Left colon (tissue), 2 donors: ENCODE measurements at regions not wholly inside any gene's neighbourhood (a gene's known extent, or its start where the extent isn't known, plus 50 kb on each side); places are given as distances from the start of the nearest gene placed in this dataset.
"Not testable (repeated sequence)": the region's sequence is repeated elsewhere in the genome, so short reads cannot be mapped to it uniquely, and the experiment has no call there.

Experiments
- ATAC-seq: fragments of 200-7000 bp; cut with Tn5 transposase; one replicate; pipeline ENCODE4 v1.9.1; 2020; ENCODE audit warnings: mild to moderate bottlenecking, moderate library complexity
- DNase-seq, 2 donors: peaks; one replicate each; pipeline ENCODE4 v3.0.0-alpha.2; 2020
- intact Hi-C, 2 donors: fragments of 100-400 bp; cut with DNase I in 1 of 2; cut with micrococcal nuclease in 1 of 2; formaldehyde crosslinking; loops; one replicate each; pipeline versions ENCODE4 v1.11.2 to v1.14.0; 2022; cut with DNase I, micrococcal nuclease
- donor health status: DM: no; HTN: no; CAD: no.
- donor health status: DM: yes; HTN: yes; CAD: no.

DNA sequence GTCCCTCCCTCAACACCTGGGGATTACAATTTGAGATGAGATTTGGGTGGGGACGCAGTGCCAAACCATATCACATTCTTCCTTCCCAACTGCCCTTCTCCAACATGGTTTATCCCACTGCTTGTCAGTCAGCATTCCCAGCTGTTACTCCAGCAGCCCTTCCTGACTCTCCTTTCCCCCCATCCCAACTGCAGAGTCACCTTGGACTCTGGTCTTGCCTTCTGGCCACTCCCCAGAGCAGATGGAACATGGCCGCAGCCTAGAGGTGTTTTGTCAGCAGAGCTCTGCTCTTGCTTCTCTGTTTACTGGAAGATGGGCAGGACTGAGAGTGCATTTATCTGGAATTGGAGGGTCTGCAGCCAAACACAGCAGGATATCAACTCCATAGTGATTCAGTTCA is 51.2 kb upstream of the MEX3C start:
- no peak for ATAC-seq
- no peak for DNase-seq
- intact Hi-C loops, result no loop called here

DNA sequence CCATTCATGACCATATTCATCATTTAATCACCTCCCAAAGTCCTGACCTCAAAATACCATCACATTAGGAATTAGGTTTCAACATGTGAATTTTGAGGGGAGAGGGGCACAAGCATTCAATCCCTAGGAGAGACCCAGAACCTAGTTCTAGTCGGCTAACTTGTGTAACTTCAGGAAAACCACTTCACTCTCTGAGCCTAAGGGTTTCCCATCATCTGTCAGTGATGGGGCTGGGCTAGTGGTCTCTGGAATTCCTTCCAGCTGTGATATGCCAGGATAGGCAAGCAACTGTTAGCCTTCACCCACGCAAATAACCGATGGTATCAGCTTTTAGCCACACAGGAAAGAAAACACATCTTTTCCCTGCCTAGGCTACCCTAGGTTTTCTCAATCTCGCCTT is 52.5 kb upstream of the MEX3C start:
- intact Hi-C loops, result no loop called here
- DNase-seq (no peak), ATAC-seq (no peak)

DNA sequence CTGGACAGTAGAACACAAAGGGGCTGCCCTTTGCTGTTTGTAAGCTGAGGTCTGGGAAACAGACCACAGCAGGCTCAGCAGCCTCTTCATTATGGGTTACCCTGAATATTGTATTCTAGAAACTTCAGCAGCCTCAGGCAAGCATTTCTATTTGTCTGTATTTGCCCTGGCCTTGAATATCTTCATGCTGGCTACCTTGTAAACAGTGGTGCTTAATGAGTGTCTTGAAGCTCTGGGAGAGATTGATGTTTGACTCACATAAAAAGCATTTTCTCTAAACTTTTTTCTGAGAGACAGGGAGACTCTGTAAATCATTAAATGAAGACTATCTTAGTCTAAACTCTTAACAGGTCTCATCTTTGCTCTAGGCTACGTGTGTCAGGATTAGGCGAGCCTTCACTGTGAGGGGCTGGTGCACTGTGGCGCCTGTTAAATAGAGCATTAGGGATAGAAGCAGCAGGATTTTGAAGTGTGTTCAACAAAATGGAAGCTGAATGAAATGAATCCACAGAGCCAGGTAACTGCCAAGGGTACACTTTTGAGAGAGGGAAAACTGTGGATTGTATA is 53.1 kb upstream of the MEX3C start:
- intact Hi-C loops, result no loop called here
- no peak for DNase-seq
- ATAC-seq, result no peak

DNA sequence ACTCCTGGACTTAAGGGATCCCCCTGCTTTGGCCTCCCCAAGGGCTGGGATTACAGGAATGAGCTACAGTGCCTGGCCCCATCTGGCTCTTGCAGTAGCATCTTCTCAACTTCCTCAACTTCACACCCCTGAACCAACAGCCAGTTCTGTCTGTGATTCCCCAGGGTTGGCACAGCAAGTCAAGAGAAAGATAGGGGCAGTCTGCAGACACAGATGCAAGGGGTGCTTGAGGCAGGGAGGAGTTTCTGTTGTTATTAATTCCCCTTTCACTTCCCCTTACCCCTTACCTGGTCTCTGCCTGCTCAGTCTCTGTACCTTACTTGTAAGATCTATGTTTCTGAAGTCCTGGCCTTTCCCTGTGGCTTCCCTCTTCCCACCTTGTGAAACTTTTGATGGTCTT is 54.1 kb upstream of the MEX3C start:
- DNase-seq, result peak in 1 of 2 donors; percentile 7
- intact Hi-C loops, result no loop called here
- ATAC-seq, result no peak

DNA sequence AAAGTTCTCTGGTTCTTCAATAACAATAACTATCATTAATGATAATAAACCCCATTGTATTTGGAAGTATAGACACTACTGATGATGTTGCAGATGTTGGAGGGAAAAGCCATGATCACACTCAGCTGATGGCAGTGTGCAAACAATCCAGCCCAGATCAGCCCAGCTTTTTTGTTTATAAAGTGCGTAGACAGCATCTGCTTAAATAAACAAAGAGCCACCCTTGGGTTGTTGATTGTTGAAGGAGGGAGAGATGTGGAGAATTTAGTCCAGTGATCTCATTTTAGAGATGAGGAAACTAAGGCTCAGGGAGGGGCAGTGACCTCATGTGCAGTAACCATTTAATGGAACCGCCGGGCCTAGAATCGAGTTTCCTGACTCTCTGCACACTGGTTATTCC is 56.0 kb upstream of the MEX3C start:
- intact Hi-C loops, result no loop called here
- DNase-seq (no peak), ATAC-seq (no peak)

DNA sequence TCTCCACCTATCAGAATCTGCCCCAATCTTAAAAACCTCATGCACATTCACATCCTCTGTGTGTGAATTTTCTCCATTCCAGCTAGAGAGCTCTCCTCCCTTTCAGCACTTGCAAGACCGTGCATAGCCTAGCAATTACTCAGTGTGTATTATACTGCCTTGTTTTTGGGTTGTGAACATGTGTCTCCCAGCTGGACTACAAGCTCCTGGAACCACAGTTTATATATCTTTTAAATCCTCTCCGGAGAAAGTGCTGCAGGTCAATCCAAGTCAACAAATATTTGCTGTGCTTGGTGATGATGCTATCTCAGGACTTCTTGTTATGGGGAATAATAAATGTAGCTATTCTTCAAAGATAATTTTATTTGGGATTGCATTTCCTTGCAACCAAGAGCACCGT is 58.2 kb upstream of the MEX3C start:
- no peak for DNase-seq
- no peak for ATAC-seq
- intact Hi-C loops, result no loop called here

DNA sequence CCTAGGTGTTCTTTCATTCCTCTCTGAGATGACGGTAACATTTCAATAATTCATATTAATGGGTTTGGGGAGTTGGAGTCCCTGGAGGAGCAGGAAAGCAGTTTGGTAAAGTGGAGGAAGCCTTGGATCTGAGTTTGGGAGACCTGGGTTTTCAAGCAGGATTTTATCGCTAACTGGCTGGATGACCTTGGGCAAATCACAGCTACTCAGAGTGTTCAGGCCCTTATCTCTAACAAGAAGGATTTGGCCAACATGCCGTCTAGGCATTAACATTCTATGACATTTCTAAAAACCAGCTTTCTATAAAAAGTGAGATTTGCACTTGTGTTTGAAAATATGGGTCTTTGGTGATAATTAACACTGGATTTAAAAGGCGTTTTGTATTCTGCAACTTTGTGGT is 59.7 kb upstream of the MEX3C start:
- DNase-seq, result no peak
- intact Hi-C loops, result no loop called here
- no peak for ATAC-seq

DNA sequence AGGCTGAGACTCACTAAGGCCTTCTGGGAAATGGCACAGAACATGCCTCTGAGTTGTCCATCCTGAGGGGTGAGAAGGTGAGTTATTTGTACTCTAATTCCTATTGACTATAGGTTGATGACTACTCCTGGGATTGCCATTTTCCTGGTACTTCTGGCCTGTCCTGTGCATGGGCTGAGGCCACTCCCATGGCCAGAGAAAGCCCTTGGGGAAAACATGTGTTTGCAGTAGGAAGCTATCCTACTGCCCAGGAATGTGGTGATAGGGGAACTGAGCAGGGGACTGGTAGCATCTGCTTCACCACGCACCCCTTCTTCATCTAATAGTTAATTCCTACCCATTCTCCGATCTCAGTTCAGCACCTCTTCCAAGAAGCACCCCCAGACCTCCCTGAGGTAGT is 62.6 kb upstream of the MEX3C start:
- DNase-seq, result no peak
- intact Hi-C loops, result no loop called here
- no peak for ATAC-seq

DNA sequence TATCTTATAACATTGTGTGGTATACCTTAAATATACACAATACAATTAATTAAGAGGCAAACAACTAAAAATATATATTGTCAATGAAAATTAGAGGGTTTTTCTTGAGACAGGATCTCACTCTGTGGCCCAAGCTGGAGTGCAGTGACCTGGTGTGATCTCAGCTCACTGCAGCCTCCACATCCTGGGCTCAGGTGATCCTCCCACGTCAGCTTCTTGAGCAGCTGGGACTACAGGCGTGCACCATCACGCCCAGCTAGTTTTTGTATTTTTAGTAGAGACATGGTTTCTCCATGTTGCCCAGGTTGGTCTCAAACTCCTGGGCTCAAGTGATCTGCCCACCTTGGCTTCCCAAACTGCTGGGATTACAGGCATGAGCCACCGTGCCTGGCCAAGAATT is 68.6 kb upstream of the MEX3C start:
- intact Hi-C loops, ATAC-seq, DNase-seq: not testable (repeated sequence)

DNA sequence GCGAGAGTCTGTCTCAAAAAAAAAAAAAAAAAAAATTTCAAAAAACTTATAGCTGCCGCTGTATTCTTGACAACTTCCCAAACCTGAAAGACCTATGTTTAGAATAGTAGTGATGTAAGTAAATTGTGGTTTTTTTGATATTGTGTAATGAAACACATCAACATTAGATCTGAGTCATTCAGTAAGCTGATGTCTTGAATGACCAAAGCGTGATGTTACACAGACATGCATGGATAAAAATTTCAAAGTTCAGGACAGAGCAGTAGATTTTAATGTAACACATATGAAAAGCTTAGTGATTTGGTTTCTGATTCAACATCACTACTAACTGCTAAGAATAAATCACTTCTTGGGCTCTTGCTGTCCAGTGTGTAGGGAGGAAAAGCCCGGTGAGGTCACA is 69.3 kb upstream of the MEX3C start:
- DNase-seq, result no peak
- intact Hi-C loops, result no loop called here
- ATAC-seq, result no peak

DNA sequence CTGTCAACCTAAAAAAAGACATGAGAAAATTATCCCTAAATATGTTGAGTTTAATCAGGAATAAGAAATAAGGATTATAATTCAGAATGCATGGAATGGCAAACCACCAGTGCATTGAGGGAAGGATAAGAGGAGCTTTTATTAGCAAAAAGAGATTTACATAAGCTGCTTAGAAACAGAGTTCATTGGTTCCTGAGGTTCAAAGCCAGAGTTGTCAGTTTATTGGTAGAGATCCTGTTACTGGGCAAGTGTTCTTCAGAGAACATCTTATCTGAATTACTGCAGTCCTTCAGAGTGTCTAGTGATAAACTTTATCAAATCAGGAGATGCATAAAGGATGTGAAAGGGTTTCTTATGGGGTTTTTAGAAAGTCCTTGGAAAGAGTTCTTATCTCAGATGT is 76.0 kb upstream of the MEX3C start:
- intact Hi-C loops, result no loop called here
- DNase-seq (no peak), ATAC-seq (no peak)

DNA sequence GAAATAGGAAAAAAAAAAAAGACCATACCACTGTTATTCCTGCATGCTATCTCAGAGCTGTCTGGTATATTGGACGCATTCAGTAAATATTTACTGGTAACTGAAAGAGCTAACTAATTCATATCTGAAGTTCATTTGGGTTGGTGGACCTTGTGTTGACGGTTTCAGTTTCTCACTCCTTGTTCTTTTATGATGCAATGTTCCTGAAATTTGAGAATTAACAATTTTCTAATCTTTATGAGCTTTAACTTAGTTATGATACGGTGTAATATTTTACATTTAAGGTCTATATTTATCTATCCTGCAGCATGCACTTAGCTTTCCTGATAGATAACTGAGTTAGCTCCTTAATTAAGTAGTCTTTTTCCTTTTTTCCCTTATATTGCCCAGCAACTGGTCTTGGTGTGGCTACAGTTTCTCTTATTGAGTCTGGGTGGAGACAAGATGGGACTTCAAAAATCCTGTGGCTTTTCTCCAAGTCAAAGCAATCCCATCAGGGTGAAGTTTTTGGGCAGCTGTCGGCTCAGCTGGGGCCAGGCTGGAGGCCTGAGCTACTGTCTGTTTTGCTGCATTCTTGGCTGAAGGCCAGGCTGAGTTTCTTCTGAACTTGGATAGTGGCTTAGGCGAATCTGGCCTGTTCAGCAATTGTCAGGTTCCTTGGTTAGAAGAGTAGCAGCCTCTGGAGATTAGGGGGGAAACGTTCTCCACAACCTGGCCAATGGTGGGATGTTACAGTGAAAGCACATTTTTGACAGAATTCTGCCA is 78.4 kb upstream of the MEX3C start:
- ATAC-seq (no peak), DNase-seq (peak in 1 of 2 donors; percentile 32)
- intact Hi-C loops, result no loop called here

DNA sequence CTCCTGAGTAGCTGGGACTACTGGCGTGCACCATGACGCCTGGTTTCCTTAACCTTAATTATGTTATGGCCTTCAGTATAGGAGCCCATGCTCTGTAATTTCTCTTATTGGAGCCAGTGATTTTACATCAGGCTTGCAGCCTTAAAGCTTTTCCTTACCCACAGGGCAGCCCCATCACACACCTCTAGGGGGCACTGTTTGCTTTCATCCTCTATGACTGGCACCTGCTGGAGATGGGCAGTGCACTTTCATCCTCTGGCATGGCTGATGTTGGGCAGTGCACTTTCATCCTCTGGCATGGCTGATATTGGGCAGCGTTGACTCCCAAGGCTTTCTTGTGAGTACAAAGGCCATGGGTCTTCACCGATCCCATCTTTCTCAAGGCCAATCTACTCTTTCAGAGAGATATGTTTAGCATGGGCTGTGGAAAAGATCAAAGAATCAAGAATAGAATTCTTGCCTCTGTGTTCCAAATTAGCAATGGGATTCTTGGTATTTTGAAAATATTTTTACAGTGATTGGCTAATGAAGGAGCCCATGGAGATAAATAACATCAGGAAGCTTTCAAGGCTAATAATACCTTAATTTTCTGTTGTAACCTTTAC is 80.7 kb upstream of the MEX3C start:
- intact Hi-C loops, result no loop called here
- ATAC-seq (peak; percentile 34), DNase-seq (peak in 1 of 2 donors; percentile 27)

DNA sequence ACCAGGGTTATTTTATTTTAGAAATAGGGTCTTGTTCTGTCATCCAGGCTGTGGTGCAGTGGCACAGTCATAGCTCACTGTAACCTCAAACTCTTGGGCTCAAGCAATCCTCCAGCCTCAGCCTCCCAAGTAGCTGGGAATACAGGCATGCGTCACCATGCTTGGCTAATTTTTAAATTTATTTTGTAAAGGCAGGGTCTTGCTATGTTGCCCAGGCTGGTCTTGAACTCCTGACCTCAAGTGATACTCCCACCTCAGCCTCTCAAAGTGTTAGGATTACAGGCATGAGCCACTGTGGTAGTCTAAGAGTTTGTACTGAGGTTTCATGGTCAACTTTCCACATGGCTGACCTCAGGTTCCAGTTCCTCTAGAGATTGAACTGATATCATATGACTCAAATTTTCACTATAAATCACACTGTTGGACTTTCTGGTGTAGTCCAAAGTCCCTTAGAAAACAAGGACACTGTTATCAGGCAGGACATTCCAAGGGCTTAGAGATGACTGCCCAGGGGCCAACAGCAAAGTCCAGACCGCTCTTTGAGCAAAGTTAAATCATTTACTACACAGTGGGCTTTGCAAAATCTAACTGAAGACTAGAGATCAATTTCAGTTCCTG is 82.0 kb upstream of the MEX3C start:
- ATAC-seq (no peak), DNase-seq (no peak)
- intact Hi-C loops, result no loop called here

DNA sequence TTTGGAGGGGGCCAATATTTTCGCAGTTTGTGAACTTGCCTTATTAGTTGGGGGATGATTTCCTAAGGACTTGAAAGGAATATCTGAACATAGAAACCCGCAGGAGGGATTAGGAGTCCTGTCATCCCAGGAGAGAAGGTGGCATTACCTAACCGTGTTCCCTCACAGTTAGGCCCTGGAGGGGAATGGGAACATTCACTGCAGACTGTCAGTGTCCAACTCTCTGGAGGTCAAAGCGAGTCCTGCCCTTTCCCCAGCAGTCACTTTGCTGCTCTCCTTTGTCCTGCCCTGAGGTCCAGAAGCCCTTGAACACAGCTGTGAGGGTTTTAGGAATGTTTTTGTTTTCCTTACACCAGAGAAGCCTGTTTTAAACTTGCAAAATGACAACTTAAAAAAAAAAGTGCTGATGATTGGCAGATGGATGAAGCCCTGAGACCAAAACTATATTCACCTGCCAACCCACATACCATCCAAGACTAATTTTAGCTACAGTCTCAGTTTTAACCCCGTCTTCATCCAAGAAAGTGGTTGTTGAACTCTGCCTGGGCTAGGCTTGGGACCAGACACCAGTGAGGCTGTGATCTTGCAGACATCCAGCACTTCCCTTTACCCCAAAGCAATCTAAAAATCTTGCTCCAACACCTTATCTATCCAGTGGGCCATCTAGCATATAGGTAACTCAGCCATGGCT is 90.5 kb upstream of the MEX3C start:
- DNase-seq (no peak), ATAC-seq (no peak)
- intact Hi-C loops, result no loop called here

DNA sequence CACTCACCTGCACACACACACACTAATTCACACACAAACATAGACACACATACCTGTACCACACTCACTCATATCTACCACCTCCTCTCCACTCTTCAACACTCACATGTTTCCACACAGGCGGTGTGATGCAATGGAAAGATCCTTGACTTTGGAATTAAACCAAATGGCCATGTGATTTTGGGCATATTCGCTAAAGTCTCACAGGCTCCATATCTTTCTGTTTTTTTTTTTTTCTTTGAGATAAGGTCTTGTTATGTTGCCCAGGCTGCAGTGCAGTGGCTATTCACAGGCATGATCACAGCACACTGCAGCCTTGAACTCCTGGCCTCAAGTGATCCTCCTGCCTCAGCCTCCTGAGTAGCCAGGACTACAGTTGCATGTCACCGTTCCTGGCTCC is 91.1 kb upstream of the MEX3C start:
- ATAC-seq, result no peak
- DNase-seq, result no peak
- intact Hi-C loops, result no loop called here

DNA sequence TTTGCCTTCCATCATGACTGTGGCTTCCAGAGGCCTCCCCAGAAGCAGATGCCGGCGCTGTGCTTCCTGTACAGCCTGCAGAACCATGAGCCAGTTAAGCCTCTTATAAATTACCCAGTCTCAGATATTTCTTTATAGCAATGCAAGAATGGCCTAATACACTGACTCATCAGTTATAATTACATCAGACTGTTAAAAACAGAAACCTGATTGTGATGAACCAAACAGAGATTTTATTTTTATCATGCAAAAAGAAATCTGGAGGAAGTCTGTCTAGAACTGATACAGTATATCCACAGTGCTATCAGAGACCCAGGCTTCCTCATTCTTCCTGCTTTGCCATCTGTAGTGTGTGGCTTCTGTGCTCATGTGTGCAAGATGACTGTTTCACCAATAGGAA is 93.4 kb upstream of the MEX3C start:
- ATAC-seq, result no peak
- no peak for DNase-seq
- intact Hi-C loops, result no loop called here

DNA sequence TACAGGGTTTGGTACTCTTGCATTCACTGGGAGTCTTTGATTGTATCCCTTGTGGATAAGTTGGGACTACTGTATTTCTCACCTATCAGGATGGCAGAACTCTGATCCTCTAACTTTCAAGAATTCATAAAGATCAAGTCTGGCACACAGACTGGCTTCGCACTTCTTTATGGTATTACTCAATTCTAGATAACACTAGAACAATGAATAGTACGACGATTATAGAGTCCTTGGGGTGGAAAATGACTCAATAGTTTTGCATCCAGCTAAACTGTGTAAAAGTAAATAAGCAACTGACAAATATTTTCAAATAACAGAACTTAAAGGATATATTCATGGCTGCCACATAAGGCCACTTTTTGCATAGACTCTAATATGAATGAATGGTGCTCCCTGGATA is 103.4 kb upstream of the MEX3C start:
- no peak for DNase-seq
- no peak for ATAC-seq
- intact Hi-C loops, result no loop called here

DNA sequence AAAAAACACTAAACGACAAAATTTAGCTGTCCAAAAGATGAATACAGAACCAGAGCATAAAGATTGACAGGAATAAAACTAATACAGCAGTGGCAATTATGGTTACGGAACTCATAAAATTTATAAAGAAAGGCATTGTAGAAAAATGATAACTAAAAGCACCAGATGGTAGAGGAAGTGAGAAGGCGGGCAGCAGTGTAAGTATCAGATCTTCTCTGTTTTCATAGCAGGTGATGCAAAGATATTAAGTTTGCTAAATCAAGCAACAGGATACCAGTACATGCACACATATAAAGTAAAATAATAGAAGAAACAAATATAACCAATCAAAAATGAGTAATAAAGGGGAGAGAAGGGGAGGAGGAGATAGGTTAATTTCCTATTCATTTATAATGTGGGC is 103.9 kb upstream of the MEX3C start:
- DNase-seq (no peak), ATAC-seq (no peak)
- intact Hi-C loops, result no loop called here

DNA sequence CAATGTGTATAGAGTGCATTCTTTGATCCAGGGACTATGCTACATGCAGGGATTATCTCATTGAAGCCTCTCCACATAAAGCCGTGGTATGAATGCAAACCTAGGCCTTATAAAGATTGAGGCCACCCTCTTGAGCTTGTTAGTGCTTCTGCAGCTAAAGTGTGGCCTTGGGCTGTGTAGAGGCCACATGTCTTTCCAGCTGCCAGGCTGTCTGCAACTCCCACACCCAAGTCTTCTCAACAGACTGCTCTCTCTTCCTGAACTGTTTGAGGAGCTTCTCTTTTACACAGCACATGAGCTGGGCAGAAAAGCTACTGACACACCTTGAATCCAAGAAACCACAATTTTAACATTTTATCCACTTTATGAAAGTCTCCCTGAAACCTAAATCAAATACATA is 119.2 kb upstream of the MEX3C start:
- DNase-seq, result no peak
- ATAC-seq, result no peak
- intact Hi-C loops, result no loop called here
